Colonic mucosa (tissue), 4 donors: ENCODE measurements at regions not wholly inside any gene's neighbourhood (a gene's known extent, or its start where the extent isn't known, plus 50 kb on each side); places are given as distances from the start of the nearest gene placed in this dataset.

ENCODE experiments used
- DNase-seq: peaks from one replicate; pipeline ENCODE4 v3.0.0-alpha.2; 2020
- H3K27ac ChIP-seq: fragments of 200-600 bp; one replicate; pipeline ENCODE4 v1.8.0; 2021
- H3K27me3 ChIP-seq: fragments of 200-600 bp; one replicate; pipeline ENCODE4 v1.8.0; 2021
- H3K36me3 ChIP-seq: fragments of 200-600 bp; one replicate; pipeline ENCODE4 v1.8.0; 2021
- H3K4me1 ChIP-seq: fragments of 200-600 bp; one replicate; pipeline ENCODE4 v1.8.0; 2021; ENCODE audit warnings: mild to moderate bottlenecking
- H3K4me3 ChIP-seq: fragments of 200-600 bp; one replicate; pipeline ENCODE4 v1.8.0; 2021
- H3K9ac ChIP-seq, 2 donors: one replicate each; pipeline ENCODE4 v1.7.0; 2013; ENCODE audit warnings: control low read depth in 2 of 2, low read depth in 2 of 2, low read length in 2 of 2
- H3K9me3 ChIP-seq: fragments of 200-600 bp; one replicate; pipeline ENCODE4 v1.8.0; 2021
- intact Hi-C: fragments of 100-400 bp; cut with DNase I; formaldehyde crosslinking; loops from one replicate; pipeline ENCODE4 v1.14.1; 2022
- TF ChIP-seq, protein P1 (sequence below): fragments of 200-600 bp; IDR thresholded peaks from one replicate; pipeline ENCODE4 v1.8.0; 2022; ENCODE audit warnings: antibody characterized with exemption, mild to moderate bottlenecking
- donor health status: healthy.
- donor health status: DM: no; HTN: no; CAD: no.
- donor health status: DM: no; HTN: no; CAD: no.

DNA sequence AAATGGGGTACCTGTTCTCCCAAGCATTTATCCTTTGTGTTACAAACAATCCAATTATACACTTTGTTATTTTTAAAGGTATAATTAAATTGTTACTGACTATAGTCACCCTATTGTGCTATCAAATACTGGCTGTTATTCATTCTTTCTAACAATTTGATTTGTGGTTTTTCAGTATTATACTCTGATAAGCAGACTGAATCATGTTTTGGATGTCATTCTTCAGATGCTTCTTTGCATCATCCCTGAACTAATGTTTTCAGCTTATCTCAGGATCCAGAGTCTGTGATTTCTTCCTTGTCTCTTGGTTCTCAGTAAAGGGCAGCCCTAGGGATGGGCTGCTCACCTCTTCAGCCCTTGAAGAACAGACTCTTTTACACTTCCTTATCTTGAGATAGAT, 177.8 kb upstream of the SGCD start:
- H3K36me3 ChIP-seq, result no peaks in the 10 kb centered on the region

DNA sequence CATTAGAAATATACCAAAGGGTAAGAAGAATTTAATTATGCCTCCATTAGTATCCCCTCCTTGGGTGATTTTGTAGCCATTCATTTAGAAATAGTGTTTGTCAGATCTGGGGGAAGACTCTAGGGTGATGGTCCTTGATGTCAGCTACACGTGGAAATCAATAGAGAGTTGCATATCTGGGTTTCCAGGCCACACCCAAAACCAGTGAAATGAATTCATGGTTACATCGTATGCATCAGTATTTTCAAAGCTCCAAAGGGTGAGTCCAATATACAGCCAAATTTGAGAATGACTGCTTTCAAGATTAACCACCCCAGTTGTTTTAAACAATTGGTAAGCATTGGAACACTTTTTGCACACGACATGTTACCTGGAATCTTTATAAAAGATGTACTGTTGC, 173.4 kb upstream of the SGCD start:
- H3K9me3 ChIP-seq, result no peaks in the 10 kb centered on the region
- H3K4me3 ChIP-seq, result no peak overlapping the region
- H3K36me3 ChIP-seq, result no peaks in the 10 kb centered on the region
- no peak overlapping the region for H3K9ac ChIP-seq
- H3K4me1 ChIP-seq, result no peaks in the 10 kb centered on the region
- no peaks in the 10 kb centered on the region for H3K27me3 ChIP-seq
- no peak overlapping the region for H3K27ac ChIP-seq
- no peak for DNase-seq
- TF ChIP-seq, protein P1, sequence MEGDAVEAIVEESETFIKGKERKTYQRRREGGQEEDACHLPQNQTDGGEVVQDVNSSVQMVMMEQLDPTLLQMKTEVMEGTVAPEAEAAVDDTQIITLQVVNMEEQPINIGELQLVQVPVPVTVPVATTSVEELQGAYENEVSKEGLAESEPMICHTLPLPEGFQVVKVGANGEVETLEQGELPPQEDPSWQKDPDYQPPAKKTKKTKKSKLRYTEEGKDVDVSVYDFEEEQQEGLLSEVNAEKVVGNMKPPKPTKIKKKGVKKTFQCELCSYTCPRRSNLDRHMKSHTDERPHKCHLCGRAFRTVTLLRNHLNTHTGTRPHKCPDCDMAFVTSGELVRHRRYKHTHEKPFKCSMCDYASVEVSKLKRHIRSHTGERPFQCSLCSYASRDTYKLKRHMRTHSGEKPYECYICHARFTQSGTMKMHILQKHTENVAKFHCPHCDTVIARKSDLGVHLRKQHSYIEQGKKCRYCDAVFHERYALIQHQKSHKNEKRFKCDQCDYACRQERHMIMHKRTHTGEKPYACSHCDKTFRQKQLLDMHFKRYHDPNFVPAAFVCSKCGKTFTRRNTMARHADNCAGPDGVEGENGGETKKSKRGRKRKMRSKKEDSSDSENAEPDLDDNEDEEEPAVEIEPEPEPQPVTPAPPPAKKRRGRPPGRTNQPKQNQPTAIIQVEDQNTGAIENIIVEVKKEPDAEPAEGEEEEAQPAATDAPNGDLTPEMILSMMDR, result no peak
- intact Hi-C loops, result no loop called here

More for the DNA sequence above, 177.8 kb upstream of the SGCD start:
- Histone ChIP-seq H3K9ac (no peak overlapping the region), H3K4me1 (no peaks in the 10 kb centered on the region), H3K9me3 (no peaks in the 10 kb centered on the region), H3K27ac (no peak overlapping the region), H3K27me3 (no peaks in the 10 kb centered on the region), H3K4me3 (no peak overlapping the region)
- intact Hi-C loops, result no loop called here
- TF ChIP-seq, protein P1, result no peak
- no peak for DNase-seq

DNA sequence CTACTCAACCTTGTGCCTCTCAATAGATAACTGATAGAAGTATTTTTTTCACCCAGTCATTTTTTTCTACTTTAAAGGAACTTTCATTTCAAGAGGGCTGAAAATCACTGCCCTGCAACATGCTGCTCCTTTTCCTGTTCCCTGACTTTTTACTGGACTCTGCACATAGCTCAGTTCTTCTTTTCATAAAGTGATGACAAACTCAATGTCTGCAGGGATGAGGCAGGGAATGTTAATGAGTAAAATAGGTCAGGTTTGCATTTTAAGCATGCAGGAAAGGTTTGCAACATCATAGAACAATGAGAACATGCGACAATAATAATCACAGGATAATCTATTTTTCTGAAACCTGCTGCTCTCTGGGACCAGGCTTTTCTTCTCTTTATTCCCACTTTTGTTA, 172.2 kb upstream of the SGCD start:
- intact Hi-C loops, result no loop called here
- H3K9ac ChIP-seq, result no peak overlapping the region
- no peaks in the 10 kb centered on the region for H3K9me3 ChIP-seq
- TF ChIP-seq, protein P1, result no peak
- H3K36me3 ChIP-seq, result no peaks in the 10 kb centered on the region
- no peak overlapping the region for H3K4me3 ChIP-seq
- DNase-seq, result no peak
- H3K4me1 ChIP-seq, result no peaks in the 10 kb centered on the region
- no peaks in the 10 kb centered on the region for H3K27me3 ChIP-seq
- no peak overlapping the region for H3K27ac ChIP-seq

DNA sequence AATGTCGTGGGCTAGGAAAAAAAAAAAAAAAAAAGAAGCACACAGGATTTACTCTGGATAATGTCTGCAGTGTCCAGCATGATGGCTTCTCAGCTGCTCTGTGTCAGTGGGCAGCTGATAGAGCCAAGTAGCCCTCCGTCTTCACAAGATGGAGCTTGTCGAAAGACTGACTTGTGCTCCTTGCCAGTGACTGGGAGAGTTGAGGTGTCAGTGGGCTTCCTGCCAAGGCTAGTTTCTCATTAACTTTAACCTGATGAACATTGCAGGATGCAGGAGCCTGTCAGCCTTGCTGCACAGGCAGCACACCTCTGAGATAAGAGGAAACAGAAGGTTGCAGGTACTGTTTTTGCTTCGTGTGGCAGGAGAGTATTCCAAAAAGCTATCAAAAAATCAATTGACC, 171.4 kb upstream of the SGCD start:
- H3K27ac ChIP-seq, result no peak overlapping the region
- no peaks in the 10 kb centered on the region for H3K36me3 ChIP-seq
- peak; percentile 48 for DNase-seq
- H3K9me3 ChIP-seq, result no peaks in the 10 kb centered on the region
- no peak overlapping the region for H3K9ac ChIP-seq
- TF ChIP-seq, protein P1, result no peak
- no peak overlapping the region for H3K4me3 ChIP-seq
- intact Hi-C loops, result no loop called here
- H3K27me3 ChIP-seq, result no peaks in the 10 kb centered on the region
- no peaks in the 10 kb centered on the region for H3K4me1 ChIP-seq

DNA sequence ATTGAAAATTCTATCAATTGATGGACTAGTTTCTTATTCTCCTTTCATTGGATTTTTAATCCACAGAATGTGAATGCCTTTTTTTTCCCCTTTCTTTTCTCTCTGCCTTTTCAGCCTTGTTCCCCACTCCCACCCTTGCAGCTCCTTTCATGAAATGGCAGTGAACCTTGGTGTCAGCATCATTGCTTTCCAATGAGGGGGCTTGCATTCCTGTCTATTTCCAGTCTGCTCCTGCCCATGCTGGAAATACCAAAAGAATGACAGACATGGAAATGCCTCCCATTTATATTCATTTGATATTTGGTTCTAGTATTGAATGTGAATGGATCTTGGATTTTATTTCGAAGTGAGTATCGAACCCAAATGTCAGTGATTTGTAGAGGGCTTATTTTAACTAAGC, 162.7 kb upstream of the SGCD start:
- intact Hi-C loops, result no loop called here
- no peak for DNase-seq
- Histone ChIP-seq H3K4me1 (no peaks in the 10 kb centered on the region), H3K27me3 (no peaks in the 10 kb centered on the region), H3K27ac (no peak overlapping the region), H3K9me3 (no peaks in the 10 kb centered on the region), H3K4me3 (no peak overlapping the region), H3K9ac (no peak overlapping the region), H3K36me3 (no peaks in the 10 kb centered on the region)
- TF ChIP-seq, protein P1, result no peak

DNA sequence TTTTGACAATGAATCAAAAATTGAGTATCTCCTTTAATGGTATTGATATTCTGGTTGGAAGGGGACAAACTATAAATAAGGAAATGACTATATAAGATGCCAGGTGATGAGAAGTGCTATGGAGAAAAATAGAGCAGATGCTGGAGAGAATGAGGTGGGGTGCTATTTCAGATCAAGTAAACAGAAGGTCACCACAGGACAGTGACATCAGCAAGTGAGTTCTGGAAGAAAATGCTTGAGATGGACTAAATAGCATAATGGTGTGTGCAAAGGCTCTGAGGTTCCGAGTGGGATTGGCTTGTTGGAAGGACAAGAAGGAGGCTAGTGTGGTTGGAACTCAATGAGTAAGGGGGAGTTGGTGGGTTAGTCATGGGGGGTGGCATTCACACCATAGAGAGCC, 157.5 kb upstream of the SGCD start:
- Histone ChIP-seq H3K27me3 (no peaks in the 10 kb centered on the region), H3K4me3 (no peak overlapping the region), H3K9ac (no peak overlapping the region), H3K36me3 (no peaks in the 10 kb centered on the region), H3K27ac (no peak overlapping the region), H3K4me1 (no peaks in the 10 kb centered on the region), H3K9me3 (no peaks in the 10 kb centered on the region)
- no peak for DNase-seq
- intact Hi-C loops, result no loop called here
- TF ChIP-seq, protein P1, result no peak
